Renal pelvis (tissue), 1 donor: ENCODE measurements at regions not wholly inside any gene's neighbourhood (a gene's known extent, or its start where the extent isn't known, plus 50 kb on each side); places are given as distances from the start of the nearest gene placed in this dataset.
"Not testable (repeated sequence)": the region's sequence is repeated elsewhere in the genome, so short reads cannot be mapped to it uniquely, and the experiment has no call there.

Source experiments
- DNase-seq: peaks from one replicate; pipeline ENCODE4 v3.0.0-alpha.2; 2013

GRCh38 chr6:90463359-90463758, 123.5 kb downstream of the MAP3K7 start:
- no peak for DNase-seq

GRCh38 chr6:90462102-90462501, 124.8 kb downstream of the MAP3K7 start:
- no peak for DNase-seq

- no peak for DNase-seq
Measured at GRCh38 chr6:90461383-90461782, 125.5 kb downstream of the MAP3K7 start.

- no peak for DNase-seq
Measured at GRCh38 chr6:90460051-90460450, 126.8 kb downstream of the MAP3K7 start.

GRCh38 chr6:90459225-90459758, 127.6 kb downstream of the MAP3K7 start:
- no peak for DNase-seq

- DNase-seq, result no peak
Measured at GRCh38 chr6:90458353-90459224, 128.3 kb downstream of the MAP3K7 start.

GRCh38 chr6:90457867-90458259, 129.0 kb downstream of the MAP3K7 start:
- DNase-seq, result no peak

- DNase-seq, result not testable (repeated sequence)
Measured at GRCh38 chr6:90456997-90457866, 129.6 kb downstream of the MAP3K7 start.

- no peak for DNase-seq
Measured at GRCh38 chr6:90456001-90456400, 130.9 kb downstream of the MAP3K7 start.

GRCh38 chr6:90454836-90455427, 131.9 kb downstream of the MAP3K7 start:
- DNase-seq, result no peak

- no peak for DNase-seq
Measured at GRCh38 chr6:90450268-90450953, 136.5 kb downstream of the MAP3K7 start.

- DNase-seq, result no peak
Measured at GRCh38 chr6:90449311-90449710, 137.6 kb downstream of the MAP3K7 start.

- peak; percentile 23 for DNase-seq
Measured at GRCh38 chr6:90448836-90449235, 138.0 kb downstream of the MAP3K7 start.

- no peak for DNase-seq
Measured at GRCh38 chr6:90446164-90446563, 140.7 kb downstream of the MAP3K7 start.

GRCh38 chr6:90445533-90446108, 141.3 kb downstream of the MAP3K7 start:
- no peak for DNase-seq

GRCh38 chr6:90444160-90444714, 142.6 kb downstream of the MAP3K7 start:
- DNase-seq, result peak; percentile 41

GRCh38 chr6:90442366-90442765, 144.5 kb downstream of the MAP3K7 start:
- no peak for DNase-seq

- no peak for DNase-seq
Measured at GRCh38 chr6:90440586-90441283, 144.1 kb upstream of the BACH2 start.

- DNase-seq, result no peak
Measured at GRCh38 chr6:90439586-90439985, 142.9 kb upstream of the BACH2 start.

GRCh38 chr6:90436403-90436802, 139.8 kb upstream of the BACH2 start:
- DNase-seq, result no peak
